ENCODE measurements at regions not wholly inside any gene's neighbourhood (a gene's known extent, or its start where the extent isn't known, plus 50 kb on each side); places are given as distances from the start of the nearest gene placed in this dataset.

DNA sequence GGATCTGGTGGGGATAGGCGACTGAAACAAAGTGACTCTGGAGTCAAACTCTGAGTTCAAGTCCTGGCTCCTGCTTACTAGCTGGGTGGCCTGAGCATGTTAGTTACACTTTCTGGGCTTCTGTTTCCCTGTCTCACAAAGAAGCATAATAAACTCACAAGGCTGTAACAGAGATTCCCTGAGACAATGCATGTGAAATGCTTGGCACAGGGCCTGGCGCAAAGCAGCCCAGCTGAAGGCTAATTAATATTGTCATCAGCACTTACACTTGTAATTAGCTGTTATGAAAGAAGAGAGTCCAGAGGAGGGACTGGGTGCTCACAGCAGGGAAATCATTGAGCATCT lies 64.1 kb upstream of the SPOCK1 start:
- Histone ChIP-seq H2AFZ (ENCODE audit: low read length) (no peak overlapping the region), H3K4me2 (ENCODE audit: low read length) (no peak overlapping the region), H3K79me2 (ENCODE audit: insufficient read depth, low read depth, low read length) (no peaks in the 10 kb centered on the region), H3K4me3 (ENCODE audit: low read depth, low read length, poor library complexity, severe bottlenecking) (no peak overlapping the region), H3K9me2 (ENCODE audit: insufficient read depth, low read length) (no peaks in the 10 kb centered on the region), H3K9me3 (ENCODE audit: low read length) (no peaks in the 10 kb centered on the region), H3K36me3 (ENCODE audit: insufficient read depth, low read length) (no peaks in the 10 kb centered on the region), H3K27ac (ENCODE audit: low read depth, low read length, poor library complexity, severe bottlenecking) (no peak overlapping the region), H3K4me1 (ENCODE audit: insufficient read depth, low read length, poor library complexity, severe bottlenecking) (no peaks in the 10 kb centered on the region), H4K20me1 (ENCODE audit: insufficient read depth, low read length) (no peaks in the 10 kb centered on the region)
- CTCF ChIA-PET (ENCODE audit: unreplicated experiment), result no interaction called here
- TF ChIP-seq, protein P1, sequence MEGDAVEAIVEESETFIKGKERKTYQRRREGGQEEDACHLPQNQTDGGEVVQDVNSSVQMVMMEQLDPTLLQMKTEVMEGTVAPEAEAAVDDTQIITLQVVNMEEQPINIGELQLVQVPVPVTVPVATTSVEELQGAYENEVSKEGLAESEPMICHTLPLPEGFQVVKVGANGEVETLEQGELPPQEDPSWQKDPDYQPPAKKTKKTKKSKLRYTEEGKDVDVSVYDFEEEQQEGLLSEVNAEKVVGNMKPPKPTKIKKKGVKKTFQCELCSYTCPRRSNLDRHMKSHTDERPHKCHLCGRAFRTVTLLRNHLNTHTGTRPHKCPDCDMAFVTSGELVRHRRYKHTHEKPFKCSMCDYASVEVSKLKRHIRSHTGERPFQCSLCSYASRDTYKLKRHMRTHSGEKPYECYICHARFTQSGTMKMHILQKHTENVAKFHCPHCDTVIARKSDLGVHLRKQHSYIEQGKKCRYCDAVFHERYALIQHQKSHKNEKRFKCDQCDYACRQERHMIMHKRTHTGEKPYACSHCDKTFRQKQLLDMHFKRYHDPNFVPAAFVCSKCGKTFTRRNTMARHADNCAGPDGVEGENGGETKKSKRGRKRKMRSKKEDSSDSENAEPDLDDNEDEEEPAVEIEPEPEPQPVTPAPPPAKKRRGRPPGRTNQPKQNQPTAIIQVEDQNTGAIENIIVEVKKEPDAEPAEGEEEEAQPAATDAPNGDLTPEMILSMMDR (conservative IDR thresholded peaks at IDR 0.05; ENCODE audit: low read length), result no peak
- TF ChIP-seq EZH2phosphoT487 (IDR thresholded peaks at IDR 0.05; ENCODE audit: borderline replicate concordance, low read depth, low read length), result no peak
- DNase-seq (ENCODE audit: low spot score), result no peak
- no TSS peak for BruUV-seq (replicated peaks)
- POLR2A ChIA-PET, result no interaction called here
- intact Hi-C loops (cut with micrococcal nuclease; ENCODE audit: unreplicated experiment), result no loop called here

DNA sequence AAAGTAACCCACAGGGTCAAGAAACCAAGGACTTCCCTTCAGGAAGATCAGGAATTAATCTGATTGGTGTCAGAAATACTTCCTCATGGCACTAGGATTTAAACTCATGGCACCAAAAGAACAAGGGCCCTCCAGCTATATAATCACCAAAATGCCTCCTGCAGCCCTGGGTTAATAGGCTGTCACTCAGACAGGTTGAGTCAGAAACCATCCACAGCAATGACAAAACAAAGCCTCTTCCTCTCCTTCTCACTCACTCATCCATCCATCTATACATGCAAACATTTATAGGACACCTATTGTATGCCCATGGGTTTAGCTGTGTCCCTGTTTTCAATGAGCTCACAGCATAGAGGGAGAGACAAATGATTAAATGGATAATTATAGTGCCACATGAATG lies 62.5 kb upstream of the SPOCK1 start:
- CTCF ChIA-PET (ENCODE audit: unreplicated experiment), result no interaction called here
- intact Hi-C loops (cut with micrococcal nuclease; ENCODE audit: unreplicated experiment), result no loop called here
- BruUV-seq (replicated peaks), result no TSS peak

DNA sequence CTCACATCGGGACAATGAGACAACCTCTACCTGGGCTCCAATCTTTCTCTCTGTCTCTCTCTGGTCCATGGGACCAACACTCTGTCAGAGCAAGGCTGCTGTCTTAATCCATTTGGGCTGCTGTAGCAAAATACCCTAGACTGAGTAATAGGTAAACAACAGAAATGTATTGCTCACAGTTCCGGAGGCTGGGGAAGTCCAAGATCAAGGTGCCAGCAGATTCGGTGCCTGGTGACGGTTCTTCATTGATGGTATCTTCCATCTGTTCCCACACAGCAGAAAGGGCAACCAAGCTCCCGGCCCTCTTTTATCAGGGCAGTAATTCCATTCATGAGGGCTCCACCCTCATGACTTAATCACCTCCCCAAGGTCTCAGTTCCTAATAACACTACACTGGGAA lies 61.3 kb upstream of the SPOCK1 start:
- intact Hi-C loops (cut with micrococcal nuclease; ENCODE audit: unreplicated experiment), result no loop called here
- Histone ChIP-seq H3K4me1 (ENCODE audit: insufficient read depth, low read length, poor library complexity, severe bottlenecking) (no peaks in the 10 kb centered on the region), H3K4me2 (ENCODE audit: low read length) (no peak overlapping the region), H3K79me2 (ENCODE audit: insufficient read depth, low read depth, low read length) (no peaks in the 10 kb centered on the region), H3K36me3 (ENCODE audit: insufficient read depth, low read length) (no peaks in the 10 kb centered on the region), H3K9me3 (ENCODE audit: low read length) (no peaks in the 10 kb centered on the region), H3K9me2 (ENCODE audit: insufficient read depth, low read length) (no peaks in the 10 kb centered on the region), H4K20me1 (ENCODE audit: insufficient read depth, low read length) (no peaks in the 10 kb centered on the region), H3K27ac (ENCODE audit: low read depth, low read length, poor library complexity, severe bottlenecking) (no peak overlapping the region), H2AFZ (ENCODE audit: low read length) (no peak overlapping the region), H3K4me3 (ENCODE audit: low read depth, low read length, poor library complexity, severe bottlenecking) (no peak overlapping the region)
- DNase-seq (ENCODE audit: low spot score), result no peak
- ChIA-PET POLR2A (no interaction called here), CTCF (ENCODE audit: unreplicated experiment) (no interaction called here)
- TF ChIP-seq EZH2phosphoT487 (IDR thresholded peaks at IDR 0.05; ENCODE audit: borderline replicate concordance, low read depth, low read length), result no peak
- TF ChIP-seq, protein P1 (conservative IDR thresholded peaks at IDR 0.05; ENCODE audit: low read length), result no peak
- no TSS peak for BruUV-seq (replicated peaks)

More for the DNA sequence above, 62.5 kb upstream of the SPOCK1 start:
- Histone ChIP-seq H3K4me3 (ENCODE audit: low read depth, low read length, poor library complexity, severe bottlenecking) (no peak overlapping the region), H2AFZ (ENCODE audit: low read length) (no peak overlapping the region), H3K9me3 (ENCODE audit: low read length) (no peaks in the 10 kb centered on the region), H3K36me3 (ENCODE audit: insufficient read depth, low read length) (no peaks in the 10 kb centered on the region), H3K79me2 (ENCODE audit: insufficient read depth, low read depth, low read length) (no peaks in the 10 kb centered on the region), H3K9me2 (ENCODE audit: insufficient read depth, low read length) (no peaks in the 10 kb centered on the region), H3K27ac (ENCODE audit: low read depth, low read length, poor library complexity, severe bottlenecking) (no peak overlapping the region), H4K20me1 (ENCODE audit: insufficient read depth, low read length) (no peaks in the 10 kb centered on the region), H3K4me1 (ENCODE audit: insufficient read depth, low read length, poor library complexity, severe bottlenecking) (no peaks in the 10 kb centered on the region), H3K4me2 (ENCODE audit: low read length) (no peak overlapping the region)
- TF ChIP-seq EZH2phosphoT487 (IDR thresholded peaks at IDR 0.05; ENCODE audit: borderline replicate concordance, low read depth, low read length), result no peak
- TF ChIP-seq, protein P1 (conservative IDR thresholded peaks at IDR 0.05; ENCODE audit: low read length), result no peak
- no peak for DNase-seq (ENCODE audit: low spot score)
- POLR2A ChIA-PET, result no interaction called here

All from OCI-LY7 (cell line).